Glutamatergic neuron (in vitro differentiated cells): ENCODE measurements at regions not wholly inside any gene's neighbourhood (a gene's known extent, or its start where the extent isn't known, plus 50 kb on each side); places are given as distances from the start of the nearest gene placed in this dataset.

Source experiments
- DNase-seq: peaks from one replicate; pipeline ENCODE4 v3.0.0; 2022
- H3K27ac Mint-ChIP-seq: one replicate; pipeline ENCODE4 v1.8.0; 2020; ENCODE audit warnings: mild to moderate bottlenecking, mixed read lengths, inconsistent platforms; ENCODE audit not compliant: unreplicated experiment
- H3K27me3 Mint-ChIP-seq: one replicate; pipeline ENCODE4 v1.8.0; 2020; ENCODE audit warnings: mild to moderate bottlenecking, moderate library complexity, mixed read lengths, inconsistent platforms; ENCODE audit not compliant: unreplicated experiment
- H3K36me3 Mint-ChIP-seq: one replicate; pipeline ENCODE4 v1.8.0; 2020; ENCODE audit warnings: mild to moderate bottlenecking, mixed read lengths, inconsistent platforms; ENCODE audit not compliant: unreplicated experiment
- H3K4me1 Mint-ChIP-seq: one replicate; pipeline ENCODE4 v1.8.0; 2020; ENCODE audit warnings: mild to moderate bottlenecking, low read depth, mixed read lengths, inconsistent platforms; ENCODE audit not compliant: unreplicated experiment
- H3K4me3 Mint-ChIP-seq: one replicate; pipeline ENCODE4 v1.8.0; 2020; ENCODE audit warnings: mild to moderate bottlenecking, mixed read lengths, inconsistent platforms; ENCODE audit not compliant: unreplicated experiment
- H3K9me3 Mint-ChIP-seq: one replicate; pipeline ENCODE4 v1.8.0; 2020; ENCODE audit warnings: mild to moderate bottlenecking, moderate library complexity, mixed read lengths, inconsistent platforms; ENCODE audit not compliant: unreplicated experiment
- CTCF ChIP-seq: fragments of 200-600 bp; sonication (generic); IDR thresholded peaks from one replicate; pipeline ENCODE4 v1.5.0; 2021; ENCODE audit not compliant: partially characterized antibody, unreplicated experiment

- DNase-seq: no peak
- Mint-ChIP-seq H3K4me3 (no peak overlapping the region), H3K4me1 (peaks cover 10% of the 10 kb centered on the region), H3K27ac (no peak overlapping the region), H3K36me3 (peaks cover 11% of the 10 kb centered on the region), H3K9me3 (peaks cover 8% of the 10 kb centered on the region), H3K27me3 (peaks cover 9% of the 10 kb centered on the region)
- no peak for TF ChIP-seq CTCF
Measured at GRCh38 chr15:98442901-98443300, 205.4 kb upstream of the IGF1R start.

- Mint-ChIP-seq H3K27ac (no peak overlapping the region), H3K27me3 (peaks cover 10% of the 10 kb centered on the region), H3K9me3 (peaks cover 11% of the 10 kb centered on the region), H3K4me1 (peaks cover 10% of the 10 kb centered on the region), H3K4me3 (no peak overlapping the region), H3K36me3 (peaks cover 14% of the 10 kb centered on the region)
- no peak for TF ChIP-seq CTCF
- no peak for DNase-seq
Measured at GRCh38 chr15:98443526-98443925, 204.8 kb upstream of the IGF1R start.

- H3K4me1 Mint-ChIP-seq: peaks cover 10% of the 10 kb centered on the region
- peaks cover 17% of the 10 kb centered on the region for H3K36me3 Mint-ChIP-seq
- peaks cover 11% of the 10 kb centered on the region for H3K9me3 Mint-ChIP-seq
- no peak for DNase-seq
- H3K27me3 Mint-ChIP-seq: peaks cover 7% of the 10 kb centered on the region
- no peak overlapping the region for H3K27ac Mint-ChIP-seq
- peak overlapping the region; percentile 1 for H3K4me3 Mint-ChIP-seq
- TF ChIP-seq CTCF: no peak
Measured at GRCh38 chr15:98444138-98444537, 204.2 kb upstream of the IGF1R start.

- DNase-seq: no peak
- TF ChIP-seq CTCF: no peak
- Mint-ChIP-seq H3K27me3 (peaks cover 7% of the 10 kb centered on the region), H3K36me3 (peaks cover 20% of the 10 kb centered on the region), H3K27ac (no peak overlapping the region), H3K4me3 (no peak overlapping the region), H3K4me1 (peaks cover 10% of the 10 kb centered on the region), H3K9me3 (peaks cover 11% of the 10 kb centered on the region)
Measured at GRCh38 chr15:98445315-98445714, 203.0 kb upstream of the IGF1R start.

GRCh38 chr15:98446083-98446482, 202.3 kb upstream of the IGF1R start:
- Mint-ChIP-seq H3K27ac (no peak overlapping the region), H3K9me3 (peaks cover 11% of the 10 kb centered on the region), H3K27me3 (peaks cover 7% of the 10 kb centered on the region), H3K36me3 (peaks cover 20% of the 10 kb centered on the region), H3K4me1 (peaks cover 8% of the 10 kb centered on the region), H3K4me3 (no peak overlapping the region)
- TF ChIP-seq CTCF: no peak
- no peak for DNase-seq
